GM23338 (cell line): ENCODE measurements at regions not wholly inside any gene's neighbourhood (a gene's known extent, or its start where the extent isn't known, plus 50 kb on each side); places are given as distances from the start of the nearest gene placed in this dataset.

Source experiments
- ATAC-seq: fragments of 200-7000 bp; cut with Tn5 transposase; 3 replicates; pipeline ENCODE4 v1.9.1; 2020
- DNase-seq: peaks from one replicate; pipeline ENCODE4 v3.0.0-alpha.2; 2015; ENCODE audit warnings: low spot score
- H2AFZ ChIP-seq: fragments of 200-600 bp; sonication (generic); 2 replicates; pipeline ENCODE4 v1.8.0; 2016; ENCODE audit warnings: antibody characterized with exemption, mild to moderate bottlenecking, moderate library complexity
- H3F3A ChIP-seq: fragments of 200-600 bp; sonication (generic); replicated peaks from 2 replicates; pipeline ENCODE4 v1.8.0; 2017; ENCODE audit warnings: antibody characterized with exemption, mixed run types, low read depth
- H3K27ac ChIP-seq: fragments of 200-600 bp; sonication (generic); 2 replicates; pipeline ENCODE4 v1.6.1; 2016; ENCODE audit warnings: low read depth
- H3K27me3 ChIP-seq: fragments of 200-600 bp; sonication (generic); 2 replicates; pipeline ENCODE4 v1.8.0; 2016; ENCODE audit warnings: mild to moderate bottlenecking, mixed run types, moderate library complexity; ENCODE audit not compliant: insufficient read depth
- H3K36me3 ChIP-seq: fragments of 200-600 bp; sonication (generic); 2 replicates; pipeline ENCODE4 v1.8.0; 2016; ENCODE audit warnings: mild to moderate bottlenecking; ENCODE audit not compliant: insufficient read depth
- H3K4me1 ChIP-seq: fragments of 200-600 bp; sonication (generic); 2 replicates; pipeline ENCODE4 v1.8.0; 2016; ENCODE audit warnings: mild to moderate bottlenecking, moderate library complexity; ENCODE audit not compliant: insufficient read depth
- H3K4me2 ChIP-seq: fragments of 200-600 bp; sonication (generic); 2 replicates; pipeline ENCODE4 v1.7.1; 2017; ENCODE audit warnings: mixed run types
- H3K4me3 ChIP-seq: fragments of 200-600 bp; sonication (generic); 2 replicates; pipeline ENCODE4 v1.6.1; 2016; ENCODE audit warnings: mixed run types
- H3K79me2 ChIP-seq: fragments of 200-600 bp; sonication (generic); replicated peaks from 2 replicates; pipeline ENCODE4 v1.8.0; 2017; ENCODE audit warnings: mild to moderate bottlenecking; ENCODE audit not compliant: insufficient read depth
- H3K9me2 ChIP-seq: fragments of 200-600 bp; sonication (generic); 2 replicates; pipeline ENCODE4 v1.8.0; 2017; ENCODE audit not compliant: insufficient read depth
- H4K20me1 ChIP-seq: fragments of 200-600 bp; sonication (generic); replicated peaks from 2 replicates; pipeline ENCODE4 v1.8.0; 2017; ENCODE audit warnings: mild to moderate bottlenecking; ENCODE audit not compliant: insufficient read depth
- H3K27ac Mint-ChIP-seq: 2 replicates; pipeline ENCODE4 v1.8.0; 2020; ENCODE audit warnings: inconsistent platforms, mild to moderate bottlenecking, moderate library complexity, mixed read lengths
- H3K27me3 Mint-ChIP-seq: 3 replicates; pipeline ENCODE4 v1.8.0; 2022; ENCODE audit warnings: low read depth, mild to moderate bottlenecking, moderate library complexity, mixed read lengths, inconsistent platforms; ENCODE audit not compliant: insufficient read depth, poor library complexity
- H3K36me3 Mint-ChIP-seq: 3 replicates; pipeline ENCODE4 v1.8.0; 2021; ENCODE audit warnings: low read depth, mild to moderate bottlenecking, inconsistent platforms, moderate library complexity, mixed read lengths
- H3K4me1 Mint-ChIP-seq: 3 replicates; pipeline ENCODE4 v1.8.0; 2020; ENCODE audit warnings: mild to moderate bottlenecking, inconsistent platforms, mixed read lengths
- H3K4me3 Mint-ChIP-seq: 3 replicates; pipeline ENCODE4 v1.8.0; 2021; ENCODE audit warnings: moderate library complexity, mild to moderate bottlenecking, inconsistent platforms, mixed read lengths
- H3K9me3 Mint-ChIP-seq: 3 replicates; pipeline ENCODE4 v1.8.0; 2020; ENCODE audit warnings: moderate library complexity, mild to moderate bottlenecking, inconsistent platforms, mixed read lengths
- CREB1 ChIP-seq: fragments of 250-450 bp; sonication (Bioruptor Pico); IDR thresholded peaks from 2 replicates; pipeline ENCODE4 v1.5.0; 2020; ENCODE audit warnings: low read depth, mild to moderate bottlenecking, moderate library complexity
- EZH2 ChIP-seq: fragments of 200-600 bp; sonication (generic); IDR thresholded peaks from one replicate; pipeline ENCODE4 v1.8.0; 2017; ENCODE audit warnings: antibody characterized with exemption, mild to moderate bottlenecking, low read depth; ENCODE audit not compliant: unreplicated experiment
- EZH2phosphoT487 ChIP-seq: fragments of 200-600 bp; sonication (generic); IDR thresholded peaks from one replicate; pipeline ENCODE4 v1.8.1; 2018; ENCODE audit warnings: antibody characterized with exemption; ENCODE audit not compliant: unreplicated experiment
- JUNB ChIP-seq: IDR thresholded peaks from one replicate; pipeline ENCODE4 v1.6.1; 2016; ENCODE audit warnings: antibody characterized with exemption; ENCODE audit not compliant: unreplicated experiment
- NANOG ChIP-seq: IDR thresholded peaks from 2 replicates; pipeline ENCODE4 v1.6.1; 2016; ENCODE audit warnings: antibody characterized with exemption, borderline replicate concordance
- POLR2AphosphoS5 ChIP-seq: IDR thresholded peaks from 2 replicates; pipeline ENCODE4 v1.6.1; 2016; ENCODE audit warnings: antibody characterized with exemption, low read depth
- STAT1 ChIP-seq: IDR thresholded peaks from one replicate; pipeline ENCODE4 v1.6.1; 2016; ENCODE audit warnings: antibody characterized with exemption; ENCODE audit not compliant: unreplicated experiment
- ZNF114 ChIP-seq: fragments of 250-450 bp; sonication (Bioruptor Pico); IDR thresholded peaks from 2 replicates; pipeline ENCODE4 v1.5.0; 2020; ENCODE audit warnings: mild to moderate bottlenecking, moderate library complexity
- ZNF331 ChIP-seq: fragments of 250-450 bp; sonication (Bioruptor Pico); IDR thresholded peaks from 2 replicates; pipeline ENCODE4 v1.5.0; 2020; ENCODE audit warnings: low read depth, mild to moderate bottlenecking, moderate library complexity
- TF ChIP-seq, protein P1 (sequence below): fragments of 250-450 bp; sonication (Bioruptor Pico); IDR thresholded peaks from 2 replicates; pipeline ENCODE4 v1.5.0; 2020; ENCODE audit warnings: mild to moderate bottlenecking, moderate library complexity
- TF ChIP-seq, protein P2 (sequence below): IDR thresholded peaks from 2 replicates; pipeline ENCODE4 v1.6.1; 2016; ENCODE audit warnings: antibody characterized with exemption
- TF ChIP-seq, protein P3 (sequence below): IDR thresholded peaks from one replicate; pipeline ENCODE4 v1.6.1; 2018; ENCODE audit warnings: antibody characterized with exemption; ENCODE audit not compliant: unreplicated experiment
- TF ChIP-seq, protein P4 (sequence below), 2 experiments: fragments of 200-600 bp in 1 of 2; sonication (generic) in 1 of 2; conservative IDR thresholded peaks; 2 replicates each; pipeline versions ENCODE4 v1.5.1 to v1.6.1; 2016 to 2017; ENCODE audit warnings: antibody characterized with exemption in 2 of 2, low read depth in 2 of 2, mild to moderate bottlenecking in 2 of 2, moderate library complexity in 1 of 2

DNA sequence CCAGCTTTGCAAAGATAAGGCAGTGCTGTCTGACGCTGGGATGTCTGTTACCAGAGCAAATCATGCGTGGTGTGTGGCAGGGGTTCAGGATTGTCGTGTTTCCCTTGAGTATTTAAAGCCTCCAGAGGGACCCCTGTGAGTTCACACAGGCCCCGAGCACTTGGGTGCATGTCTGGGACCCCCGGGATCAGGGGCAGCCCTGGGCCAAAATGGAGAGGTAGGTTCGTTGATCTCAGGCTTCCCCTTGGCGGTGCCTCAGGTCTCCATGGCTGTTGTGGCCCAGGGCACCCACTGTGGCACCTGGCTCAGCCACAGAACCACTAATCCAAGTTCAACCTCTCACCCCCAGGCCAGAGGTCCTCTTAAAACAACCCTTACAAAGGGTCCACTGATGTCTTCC, 523.1 kb upstream of the DPP6 start:
- H3K27ac Mint-ChIP-seq = no peak overlapping the region
- no peaks in the 10 kb centered on the region for H3K4me1 Mint-ChIP-seq
- H3K36me3 Mint-ChIP-seq = peaks cover 37% of the 10 kb centered on the region
- no peak for TF ChIP-seq ZNF114 (CRISPR knock-in tag)
- TF ChIP-seq, protein P1, sequence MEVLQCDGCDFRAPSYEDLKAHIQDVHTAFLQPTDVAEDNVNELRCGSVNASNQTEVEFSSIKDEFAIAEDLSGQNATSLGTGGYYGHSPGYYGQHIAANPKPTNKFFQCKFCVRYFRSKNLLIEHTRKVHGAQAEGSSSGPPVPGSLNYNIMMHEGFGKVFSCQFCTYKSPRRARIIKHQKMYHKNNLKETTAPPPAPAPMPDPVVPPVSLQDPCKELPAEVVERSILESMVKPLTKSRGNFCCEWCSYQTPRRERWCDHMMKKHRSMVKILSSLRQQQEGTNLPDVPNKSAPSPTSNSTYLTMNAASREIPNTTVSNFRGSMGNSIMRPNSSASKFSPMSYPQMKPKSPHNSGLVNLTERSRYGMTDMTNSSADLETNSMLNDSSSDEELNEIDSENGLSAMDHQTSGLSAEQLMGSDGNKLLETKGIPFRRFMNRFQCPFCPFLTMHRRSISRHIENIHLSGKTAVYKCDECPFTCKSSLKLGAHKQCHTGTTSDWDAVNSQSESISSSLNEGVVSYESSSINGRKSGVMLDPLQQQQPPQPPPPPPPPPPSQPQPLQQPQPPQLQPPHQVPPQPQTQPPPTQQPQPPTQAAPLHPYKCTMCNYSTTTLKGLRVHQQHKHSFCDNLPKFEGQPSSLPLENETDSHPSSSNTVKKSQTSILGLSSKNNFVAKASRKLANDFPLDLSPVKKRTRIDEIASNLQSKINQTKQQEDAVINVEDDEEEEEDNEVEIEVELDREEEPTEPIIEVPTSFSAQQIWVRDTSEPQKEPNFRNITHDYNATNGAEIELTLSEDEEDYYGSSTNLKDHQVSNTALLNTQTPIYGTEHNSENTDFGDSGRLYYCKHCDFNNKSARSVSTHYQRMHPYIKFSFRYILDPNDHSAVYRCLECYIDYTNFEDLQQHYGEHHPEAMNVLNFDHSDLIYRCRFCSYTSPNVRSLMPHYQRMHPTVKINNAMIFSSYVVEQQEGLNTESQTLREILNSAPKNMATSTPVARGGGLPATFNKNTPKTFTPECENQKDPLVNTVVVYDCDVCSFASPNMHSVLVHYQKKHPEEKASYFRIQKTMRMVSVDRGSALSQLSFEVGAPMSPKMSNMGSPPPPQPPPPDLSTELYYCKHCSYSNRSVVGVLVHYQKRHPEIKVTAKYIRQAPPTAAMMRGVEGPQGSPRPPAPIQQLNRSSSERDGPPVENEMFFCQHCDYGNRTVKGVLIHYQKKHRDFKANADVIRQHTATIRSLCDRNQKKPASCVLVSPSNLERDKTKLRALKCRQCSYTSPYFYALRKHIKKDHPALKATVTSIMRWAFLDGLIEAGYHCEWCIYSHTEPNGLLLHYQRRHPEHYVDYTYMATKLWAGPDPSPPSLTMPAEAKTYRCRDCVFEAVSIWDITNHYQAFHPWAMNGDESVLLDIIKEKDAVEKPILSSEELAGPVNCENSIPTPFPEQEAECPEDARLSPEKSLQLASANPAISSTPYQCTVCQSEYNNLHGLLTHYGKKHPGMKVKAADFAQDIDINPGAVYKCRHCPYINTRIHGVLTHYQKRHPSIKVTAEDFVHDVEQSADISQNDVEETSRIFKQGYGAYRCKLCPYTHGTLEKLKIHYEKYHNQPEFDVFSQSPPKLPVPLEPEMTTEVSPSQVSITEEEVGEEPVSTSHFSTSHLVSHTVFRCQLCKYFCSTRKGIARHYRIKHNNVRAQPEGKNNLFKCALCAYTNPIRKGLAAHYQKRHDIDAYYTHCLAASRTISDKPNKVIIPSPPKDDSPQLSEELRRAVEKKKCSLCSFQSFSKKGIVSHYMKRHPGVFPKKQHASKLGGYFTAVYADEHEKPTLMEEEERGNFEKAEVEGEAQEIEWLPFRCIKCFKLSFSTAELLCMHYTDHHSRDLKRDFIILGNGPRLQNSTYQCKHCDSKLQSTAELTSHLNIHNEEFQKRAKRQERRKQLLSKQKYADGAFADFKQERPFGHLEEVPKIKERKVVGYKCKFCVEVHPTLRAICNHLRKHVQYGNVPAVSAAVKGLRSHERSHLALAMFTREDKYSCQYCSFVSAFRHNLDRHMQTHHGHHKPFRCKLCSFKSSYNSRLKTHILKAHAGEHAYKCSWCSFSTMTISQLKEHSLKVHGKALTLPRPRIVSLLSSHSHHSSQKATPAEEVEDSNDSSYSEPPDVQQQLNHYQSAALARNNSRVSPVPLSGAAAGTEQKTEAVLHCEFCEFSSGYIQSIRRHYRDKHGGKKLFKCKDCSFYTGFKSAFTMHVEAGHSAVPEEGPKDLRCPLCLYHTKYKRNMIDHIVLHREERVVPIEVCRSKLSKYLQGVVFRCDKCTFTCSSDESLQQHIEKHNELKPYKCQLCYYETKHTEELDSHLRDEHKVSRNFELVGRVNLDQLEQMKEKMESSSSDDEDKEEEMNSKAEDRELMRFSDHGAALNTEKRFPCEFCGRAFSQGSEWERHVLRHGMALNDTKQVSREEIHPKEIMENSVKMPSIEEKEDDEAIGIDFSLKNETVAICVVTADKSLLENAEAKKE (CRISPR knock-in tag) = no peak
- TF ChIP-seq, protein P2, sequence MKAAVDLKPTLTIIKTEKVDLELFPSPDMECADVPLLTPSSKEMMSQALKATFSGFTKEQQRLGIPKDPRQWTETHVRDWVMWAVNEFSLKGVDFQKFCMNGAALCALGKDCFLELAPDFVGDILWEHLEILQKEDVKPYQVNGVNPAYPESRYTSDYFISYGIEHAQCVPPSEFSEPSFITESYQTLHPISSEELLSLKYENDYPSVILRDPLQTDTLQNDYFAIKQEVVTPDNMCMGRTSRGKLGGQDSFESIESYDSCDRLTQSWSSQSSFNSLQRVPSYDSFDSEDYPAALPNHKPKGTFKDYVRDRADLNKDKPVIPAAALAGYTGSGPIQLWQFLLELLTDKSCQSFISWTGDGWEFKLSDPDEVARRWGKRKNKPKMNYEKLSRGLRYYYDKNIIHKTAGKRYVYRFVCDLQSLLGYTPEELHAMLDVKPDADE = no peak
- TF ChIP-seq NANOG = no peak
- TF ChIP-seq ZNF331 = no peak
- TF ChIP-seq POLR2AphosphoS5 = no peak
- TF ChIP-seq EZH2phosphoT487 = no peak
- TF ChIP-seq, protein P3, sequence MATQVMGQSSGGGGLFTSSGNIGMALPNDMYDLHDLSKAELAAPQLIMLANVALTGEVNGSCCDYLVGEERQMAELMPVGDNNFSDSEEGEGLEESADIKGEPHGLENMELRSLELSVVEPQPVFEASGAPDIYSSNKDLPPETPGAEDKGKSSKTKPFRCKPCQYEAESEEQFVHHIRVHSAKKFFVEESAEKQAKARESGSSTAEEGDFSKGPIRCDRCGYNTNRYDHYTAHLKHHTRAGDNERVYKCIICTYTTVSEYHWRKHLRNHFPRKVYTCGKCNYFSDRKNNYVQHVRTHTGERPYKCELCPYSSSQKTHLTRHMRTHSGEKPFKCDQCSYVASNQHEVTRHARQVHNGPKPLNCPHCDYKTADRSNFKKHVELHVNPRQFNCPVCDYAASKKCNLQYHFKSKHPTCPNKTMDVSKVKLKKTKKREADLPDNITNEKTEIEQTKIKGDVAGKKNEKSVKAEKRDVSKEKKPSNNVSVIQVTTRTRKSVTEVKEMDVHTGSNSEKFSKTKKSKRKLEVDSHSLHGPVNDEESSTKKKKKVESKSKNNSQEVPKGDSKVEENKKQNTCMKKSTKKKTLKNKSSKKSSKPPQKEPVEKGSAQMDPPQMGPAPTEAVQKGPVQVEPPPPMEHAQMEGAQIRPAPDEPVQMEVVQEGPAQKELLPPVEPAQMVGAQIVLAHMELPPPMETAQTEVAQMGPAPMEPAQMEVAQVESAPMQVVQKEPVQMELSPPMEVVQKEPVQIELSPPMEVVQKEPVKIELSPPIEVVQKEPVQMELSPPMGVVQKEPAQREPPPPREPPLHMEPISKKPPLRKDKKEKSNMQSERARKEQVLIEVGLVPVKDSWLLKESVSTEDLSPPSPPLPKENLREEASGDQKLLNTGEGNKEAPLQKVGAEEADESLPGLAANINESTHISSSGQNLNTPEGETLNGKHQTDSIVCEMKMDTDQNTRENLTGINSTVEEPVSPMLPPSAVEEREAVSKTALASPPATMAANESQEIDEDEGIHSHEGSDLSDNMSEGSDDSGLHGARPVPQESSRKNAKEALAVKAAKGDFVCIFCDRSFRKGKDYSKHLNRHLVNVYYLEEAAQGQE = no peak
- no peak for TF ChIP-seq CREB1
- TF ChIP-seq JUNB = no peak
- TF ChIP-seq EZH2 = no peak
- no peak for TF ChIP-seq STAT1
- TF ChIP-seq, protein P4, sequence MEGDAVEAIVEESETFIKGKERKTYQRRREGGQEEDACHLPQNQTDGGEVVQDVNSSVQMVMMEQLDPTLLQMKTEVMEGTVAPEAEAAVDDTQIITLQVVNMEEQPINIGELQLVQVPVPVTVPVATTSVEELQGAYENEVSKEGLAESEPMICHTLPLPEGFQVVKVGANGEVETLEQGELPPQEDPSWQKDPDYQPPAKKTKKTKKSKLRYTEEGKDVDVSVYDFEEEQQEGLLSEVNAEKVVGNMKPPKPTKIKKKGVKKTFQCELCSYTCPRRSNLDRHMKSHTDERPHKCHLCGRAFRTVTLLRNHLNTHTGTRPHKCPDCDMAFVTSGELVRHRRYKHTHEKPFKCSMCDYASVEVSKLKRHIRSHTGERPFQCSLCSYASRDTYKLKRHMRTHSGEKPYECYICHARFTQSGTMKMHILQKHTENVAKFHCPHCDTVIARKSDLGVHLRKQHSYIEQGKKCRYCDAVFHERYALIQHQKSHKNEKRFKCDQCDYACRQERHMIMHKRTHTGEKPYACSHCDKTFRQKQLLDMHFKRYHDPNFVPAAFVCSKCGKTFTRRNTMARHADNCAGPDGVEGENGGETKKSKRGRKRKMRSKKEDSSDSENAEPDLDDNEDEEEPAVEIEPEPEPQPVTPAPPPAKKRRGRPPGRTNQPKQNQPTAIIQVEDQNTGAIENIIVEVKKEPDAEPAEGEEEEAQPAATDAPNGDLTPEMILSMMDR (conservative IDR thresholded peaks at IDR 0.05; ENCODE audit: low read depth in 2 of 2) = no peak
- Histone ChIP-seq H3K4me2 (no peak overlapping the region), H3K9me2 (no peaks in the 10 kb centered on the region), H3K4me1 (no peaks in the 10 kb centered on the region), H3K27ac (no peak overlapping the region), H3K36me3 (no peaks in the 10 kb centered on the region; the same call in 1 of the 2 replicates), H2AFZ (no peak overlapping the region), H3K79me2 (no peaks in the 10 kb centered on the region), H3F3A (no peaks in the 10 kb centered on the region), H3K4me3 (no peak overlapping the region), H4K20me1 (no peaks in the 10 kb centered on the region), H3K27me3 (no peaks in the 10 kb centered on the region)
- no peak for DNase-seq
- peaks cover 6% of the 10 kb centered on the region for H3K27me3 Mint-ChIP-seq
- H3K9me3 Mint-ChIP-seq = peaks cover 96% of the 10 kb centered on the region
- no peak for ATAC-seq
- no peak overlapping the region for H3K4me3 Mint-ChIP-seq
